D721Med (cell line): ENCODE measurements at regions not wholly inside any gene's neighbourhood (a gene's known extent, or its start where the extent isn't known, plus 50 kb on each side); places are given as distances from the start of the nearest gene placed in this dataset.

Experiments used
- DNase-seq: peaks from one replicate; pipeline ENCODE4 v3.0.0; 2011; ENCODE audit warnings: low spot score; ENCODE audit not compliant: insufficient read length
- FAIRE-seq: peaks from 2 replicates; lab custom pipeline; 2011; peaks lifted over from hg19 to GRCh38; lab: Jason Lieb, UNC
- CTCF ChIP-seq: IDR thresholded peaks from 2 replicates; pipeline ENCODE4 v1.5.1; 2012; ENCODE audit warnings: mild to moderate bottlenecking, control low read depth; ENCODE audit not compliant: insufficient read depth; ENCODE audit errors: missing control alignments

GRCh38 chr15:70351941-70352774 is 254.4 kb upstream of the TLE3 start:
- FAIRE-seq (no peak), DNase-seq (no peak)
- no peak for TF ChIP-seq CTCF

DNA sequence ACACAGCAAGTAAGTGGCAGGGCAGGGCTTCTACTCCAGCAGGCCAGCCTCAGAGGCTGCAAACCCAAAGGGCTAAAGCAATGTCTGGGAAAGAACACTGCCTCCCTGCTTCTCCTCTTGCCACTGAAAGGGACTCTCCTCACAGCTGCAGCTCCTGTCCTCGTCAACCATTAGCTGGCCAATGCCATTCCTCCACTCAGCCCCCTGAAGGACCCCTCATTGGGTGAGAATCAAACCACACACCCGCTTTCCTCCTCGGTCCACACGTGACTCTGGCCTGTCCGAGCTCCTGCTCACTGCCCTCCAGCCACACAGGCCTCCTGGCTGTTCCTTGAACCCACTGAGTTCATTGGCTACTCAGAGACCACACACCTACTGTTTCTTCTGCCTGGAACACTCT is 253.7 kb upstream of the TLE3 start:
- DNase-seq = no peak
- FAIRE-seq = no peak
- TF ChIP-seq CTCF = no peak

DNA sequence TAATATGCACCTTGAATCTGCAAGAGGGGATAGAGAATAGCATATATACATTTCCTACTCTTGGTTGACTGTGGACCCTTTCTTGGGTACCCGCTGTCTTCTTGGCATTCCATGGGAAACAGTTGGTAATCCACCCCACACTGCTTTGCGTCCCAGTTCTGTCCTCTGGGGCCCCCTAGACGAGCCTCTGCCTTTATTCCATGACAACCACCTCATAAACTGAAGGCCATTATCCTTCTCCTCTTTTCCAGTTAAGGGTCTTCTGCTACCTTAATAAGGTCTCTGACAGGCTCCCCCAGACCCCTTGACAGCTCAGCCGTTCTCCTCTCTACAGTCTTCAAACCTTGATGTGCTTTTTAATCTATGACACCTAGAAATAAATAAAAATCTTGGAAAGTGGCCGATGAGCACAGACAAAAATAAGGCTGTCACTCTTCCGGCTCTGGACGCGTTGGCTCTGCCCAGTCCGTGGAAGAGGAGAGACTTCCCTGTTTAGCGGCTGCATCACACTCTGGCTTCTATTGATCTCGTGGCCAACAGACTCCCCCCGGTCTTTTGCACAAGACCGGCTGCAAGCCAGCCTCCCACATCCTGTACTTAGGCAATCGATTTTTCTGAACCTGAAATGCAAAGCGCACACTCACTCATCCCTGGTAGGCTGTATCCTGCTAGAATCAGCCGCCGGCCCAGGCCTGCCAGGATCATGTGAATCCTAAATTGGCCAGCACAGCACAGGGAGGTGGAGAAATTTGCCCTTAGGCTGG is 251.0 kb upstream of the TLE3 start:
- DNase-seq = no peak
- TF ChIP-seq CTCF = no peak
- no peak for FAIRE-seq

GRCh38 chr15:70348226-70348543 is 250.5 kb upstream of the TLE3 start:
- no peak for TF ChIP-seq CTCF
- DNase-seq (no peak), FAIRE-seq (no peak)

DNA sequence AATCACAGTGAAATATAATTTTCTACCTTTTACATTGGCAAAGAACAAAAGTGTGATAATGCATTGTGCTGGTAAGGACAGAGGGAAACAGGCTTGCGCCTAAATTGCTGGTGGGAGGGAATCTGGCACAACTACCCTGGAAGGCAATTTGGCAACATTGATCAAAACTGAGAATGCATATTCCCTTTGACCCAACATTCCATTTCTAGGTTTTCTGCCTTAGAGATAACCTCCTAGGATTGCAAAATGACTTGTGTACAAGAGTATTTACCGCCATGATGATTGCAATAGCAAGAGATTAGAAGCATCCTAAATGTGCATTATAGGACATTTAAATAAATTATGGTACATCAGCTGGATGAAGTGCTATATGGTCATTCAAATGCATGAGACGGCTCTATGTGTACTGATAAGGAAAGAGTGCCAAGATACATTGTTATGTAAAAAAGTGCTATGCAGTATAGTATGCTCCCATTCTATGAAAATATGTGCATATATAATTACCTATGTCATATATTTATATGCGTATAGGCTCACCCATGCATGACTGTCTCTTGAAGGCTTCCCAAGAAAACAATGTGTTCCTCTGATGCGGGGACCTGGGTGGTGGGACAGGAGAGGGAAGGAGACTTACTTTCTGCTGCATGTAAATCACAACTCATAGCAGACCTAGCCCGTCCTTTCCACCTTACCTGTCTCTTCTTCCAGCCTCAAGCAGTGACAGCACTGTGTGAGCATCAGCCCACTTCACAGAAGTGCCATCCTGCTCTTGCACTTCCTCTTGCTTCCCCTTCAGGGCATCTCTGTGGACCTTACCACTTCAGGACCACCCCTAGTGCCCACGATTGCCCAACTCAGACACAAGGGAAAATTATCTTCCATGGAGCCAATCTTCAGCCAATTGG is 249.9 kb upstream of the TLE3 start:
- TF ChIP-seq CTCF = no peak
- no peak for FAIRE-seq
- no peak for DNase-seq

GRCh38 chr15:70345251-70346019 is 247.7 kb upstream of the TLE3 start:
- peak; percentile 25 for FAIRE-seq
- no peak for DNase-seq
- no peak for TF ChIP-seq CTCF
